Esophagus muscularis mucosa (tissue), 3 donors: ENCODE measurements at regions not wholly inside any gene's neighbourhood (a gene's known extent, or its start where the extent isn't known, plus 50 kb on each side); places are given as distances from the start of the nearest gene placed in this dataset.
A peak's percentile ranks its signal among the peaks of the same experiment; 100 is the strongest.

Experiments used
- EP300 ChIP-seq: sonication (generic); formaldehyde crosslinking; IDR thresholded peaks from one replicate; pipeline ENCODE4 v1.6.1; 2017; ENCODE audit warnings: antibody characterized with exemption
- TF ChIP-seq, protein P1 (sequence below), 3 experiments: fragments of 200-600 bp in 2 of 3; fragments of 450-650 bp in 1 of 3; sonication (generic) in 2 of 3; IDR thresholded peaks; one replicate each; pipeline ENCODE4 v1.5.1; 2017 to 2019; ENCODE audit warnings: antibody characterized with exemption in 3 of 3, mild to moderate bottlenecking in 2 of 3, moderate library complexity in 1 of 3

GRCh38 chr14:82009076-82009475 is 475.4 kb upstream of the SEL1L start:
- TF ChIP-seq, protein P1, sequence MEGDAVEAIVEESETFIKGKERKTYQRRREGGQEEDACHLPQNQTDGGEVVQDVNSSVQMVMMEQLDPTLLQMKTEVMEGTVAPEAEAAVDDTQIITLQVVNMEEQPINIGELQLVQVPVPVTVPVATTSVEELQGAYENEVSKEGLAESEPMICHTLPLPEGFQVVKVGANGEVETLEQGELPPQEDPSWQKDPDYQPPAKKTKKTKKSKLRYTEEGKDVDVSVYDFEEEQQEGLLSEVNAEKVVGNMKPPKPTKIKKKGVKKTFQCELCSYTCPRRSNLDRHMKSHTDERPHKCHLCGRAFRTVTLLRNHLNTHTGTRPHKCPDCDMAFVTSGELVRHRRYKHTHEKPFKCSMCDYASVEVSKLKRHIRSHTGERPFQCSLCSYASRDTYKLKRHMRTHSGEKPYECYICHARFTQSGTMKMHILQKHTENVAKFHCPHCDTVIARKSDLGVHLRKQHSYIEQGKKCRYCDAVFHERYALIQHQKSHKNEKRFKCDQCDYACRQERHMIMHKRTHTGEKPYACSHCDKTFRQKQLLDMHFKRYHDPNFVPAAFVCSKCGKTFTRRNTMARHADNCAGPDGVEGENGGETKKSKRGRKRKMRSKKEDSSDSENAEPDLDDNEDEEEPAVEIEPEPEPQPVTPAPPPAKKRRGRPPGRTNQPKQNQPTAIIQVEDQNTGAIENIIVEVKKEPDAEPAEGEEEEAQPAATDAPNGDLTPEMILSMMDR (IDR thresholded peaks at IDR 0.05): peak in 1 of 3 experiments; percentile 25
- TF ChIP-seq EP300: no peak
